ENCODE measurements at regions not wholly inside any gene's neighbourhood (a gene's known extent, or its start where the extent isn't known, plus 50 kb on each side); places are given as distances from the start of the nearest gene placed in this dataset.

DNA sequence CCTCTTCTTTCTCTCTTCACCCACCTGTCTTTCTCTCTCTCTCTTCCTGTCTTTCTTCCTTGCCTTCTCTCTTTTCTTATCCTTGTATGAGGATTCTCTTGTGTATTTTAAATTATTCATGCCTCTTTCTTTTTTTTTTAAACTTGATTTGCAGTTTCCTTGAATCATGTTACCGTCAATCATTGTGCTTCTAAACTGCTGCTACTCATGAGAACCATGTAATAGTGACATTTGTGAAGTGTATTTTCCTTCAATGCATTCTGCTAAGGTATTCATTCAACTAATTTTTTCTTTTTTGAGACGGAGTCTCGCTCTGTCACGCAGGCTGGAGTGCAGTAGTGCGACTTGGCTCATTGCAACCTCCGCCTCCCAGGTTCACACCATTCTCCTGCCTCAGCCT lies 539.1 kb upstream of the BRINP3 start:
- FAIRE-seq = no peak

DNA sequence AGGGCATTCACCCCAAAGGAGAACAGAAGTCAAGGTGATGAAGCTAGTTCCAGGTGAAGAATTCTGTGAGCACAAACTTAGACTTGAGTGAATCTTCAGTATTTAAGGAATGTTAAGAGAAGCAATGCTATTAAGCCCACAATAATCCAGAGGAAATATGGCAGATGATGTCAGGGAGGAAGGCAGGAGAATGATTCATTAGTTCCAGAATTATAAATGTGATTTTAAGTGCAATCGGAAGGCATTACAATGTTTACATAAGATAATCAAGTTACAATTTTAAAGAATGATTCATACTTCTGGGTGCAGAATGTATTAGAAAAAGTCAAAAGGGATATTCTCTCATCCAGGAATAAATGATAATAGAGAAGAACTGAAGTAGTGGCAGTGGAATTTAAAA lies 545.2 kb upstream of the BRINP3 start:
- POLR2A ChIA-PET = no interaction called here
- ATAC-seq (no peak), DNase-seq (ENCODE audit: low spot score) (no peak), FAIRE-seq (no peak)
- no peak overlapping the region for H3K4me2 ChIP-seq (ENCODE audit: low read depth, low read length)
- H3K4me1 ChIP-seq (ENCODE audit: insufficient read depth, low read length) = no peaks in the 10 kb centered on the region
- no peak overlapping the region for H2AFZ ChIP-seq (ENCODE audit: low read length)
- no peaks in the 10 kb centered on the region for H3K27me3 ChIP-seq (ENCODE audit: control insufficient read depth in 1 of 2, insufficient read depth in 2 of 2, low read length in 2 of 2)
- H4K20me1 ChIP-seq (ENCODE audit: insufficient read depth, low read length) = no peaks in the 10 kb centered on the region
- no peak overlapping the region for H3K27ac ChIP-seq (ENCODE audit: extremely low read length, insufficient read depth, low read length)
- no peaks in the 10 kb centered on the region for H3K9me3 ChIP-seq (ENCODE audit: low read length)
- CTCF ChIA-PET (ENCODE audit: low intra/inter-chr PET ratio, low total read pairs) = no interaction called here
- intact Hi-C loops (cut with micrococcal nuclease; ENCODE audit: unreplicated experiment) = no loop called here
- no peak overlapping the region for H3K9ac ChIP-seq (ENCODE audit: insufficient read depth, low read depth, low read length)
- no TSS peak for BruUV-seq (replicated peaks)
- in situ Hi-C loops (cut with HindIII; ENCODE audit: extremely low pct_ligation_motif_present, low pct_unique_long_range_greater_than_20kb) = no loop called here
- TF ChIP-seq ZNF354B (CRISPR knock-in tag; IDR thresholded peaks at IDR 0.05) (no peak), ZNF746 (CRISPR knock-in tag; IDR thresholded peaks at IDR 0.05) (no peak)
- 96% methylated on average over 1 of the region's 1 CpG for WGBS (ENCODE audit: low lambda C conversion rate)
- H3K36me3 ChIP-seq (replicated peaks in 1 of 2; ENCODE audit: control insufficient read depth in 1 of 2, insufficient read depth in 2 of 2, low read length in 2 of 2) = no peaks in the 10 kb centered on the region
- H3K4me3 ChIP-seq (replicated peaks in 1 of 3; ENCODE audit: insufficient read depth in 1 of 3, low read depth in 2 of 3, low read length in 3 of 3) = no peak overlapping the region
- H3K79me2 ChIP-seq (ENCODE audit: insufficient read depth, low read length) = no peaks in the 10 kb centered on the region

More for the DNA sequence above, 539.1 kb upstream of the BRINP3 start:
- no peak overlapping the region for H3K27ac ChIP-seq (ENCODE audit: extremely low read length, insufficient read depth, low read length)
- H3K4me3 ChIP-seq (replicated peaks in 1 of 3; ENCODE audit: insufficient read depth in 1 of 3, low read depth in 2 of 3, low read length in 3 of 3) = no peak overlapping the region
- H3K36me3 ChIP-seq (replicated peaks in 1 of 2; ENCODE audit: control insufficient read depth in 1 of 2, insufficient read depth in 2 of 2, low read length in 2 of 2) = no peaks in the 10 kb centered on the region
- no peak for TF ChIP-seq ATRX (CRISPR knock-in tag; IDR thresholded peaks at IDR 0.05; ENCODE audit: borderline replicate concordance)
- TF ChIP-seq, protein P1, sequence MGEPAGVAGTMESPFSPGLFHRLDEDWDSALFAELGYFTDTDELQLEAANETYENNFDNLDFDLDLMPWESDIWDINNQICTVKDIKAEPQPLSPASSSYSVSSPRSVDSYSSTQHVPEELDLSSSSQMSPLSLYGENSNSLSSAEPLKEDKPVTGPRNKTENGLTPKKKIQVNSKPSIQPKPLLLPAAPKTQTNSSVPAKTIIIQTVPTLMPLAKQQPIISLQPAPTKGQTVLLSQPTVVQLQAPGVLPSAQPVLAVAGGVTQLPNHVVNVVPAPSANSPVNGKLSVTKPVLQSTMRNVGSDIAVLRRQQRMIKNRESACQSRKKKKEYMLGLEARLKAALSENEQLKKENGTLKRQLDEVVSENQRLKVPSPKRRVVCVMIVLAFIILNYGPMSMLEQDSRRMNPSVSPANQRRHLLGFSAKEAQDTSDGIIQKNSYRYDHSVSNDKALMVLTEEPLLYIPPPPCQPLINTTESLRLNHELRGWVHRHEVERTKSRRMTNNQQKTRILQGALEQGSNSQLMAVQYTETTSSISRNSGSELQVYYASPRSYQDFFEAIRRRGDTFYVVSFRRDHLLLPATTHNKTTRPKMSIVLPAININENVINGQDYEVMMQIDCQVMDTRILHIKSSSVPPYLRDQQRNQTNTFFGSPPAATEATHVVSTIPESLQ (CRISPR knock-in tag; conservative IDR thresholded peaks at IDR 0.05) = no peak
- no peak for TF ChIP-seq FOXK2 (IDR thresholded peaks at IDR 0.05)
- no peak for TF ChIP-seq TCF7L2 (IDR thresholded peaks at IDR 0.05; ENCODE audit: low read depth, low read length)
- TF ChIP-seq CHD4 (IDR thresholded peaks at IDR 0.05; ENCODE audit: borderline replicate concordance, low read length) = no peak
- no peak for TF ChIP-seq TBP (CRISPR knock-in tag; IDR thresholded peaks at IDR 0.05)
- TF ChIP-seq NFYB (CRISPR knock-in tag; IDR thresholded peaks at IDR 0.05) = no peak
- TF ChIP-seq ZMAT3 (CRISPR knock-in tag; conservative IDR thresholded peaks at IDR 0.05) = no peak
- no peak for TF ChIP-seq ZFP1 (CRISPR knock-in tag; IDR thresholded peaks at IDR 0.05)
- TF ChIP-seq HMG20A (CRISPR knock-in tag; IDR thresholded peaks at IDR 0.05; ENCODE audit: borderline replicate concordance) = no peak
- H3K9ac ChIP-seq (ENCODE audit: insufficient read depth, low read depth, low read length) = no peak overlapping the region
- BruUV-seq (replicated peaks) = no TSS peak
- no peaks in the 10 kb centered on the region for H3K27me3 ChIP-seq (ENCODE audit: control insufficient read depth in 1 of 2, insufficient read depth in 2 of 2, low read length in 2 of 2)
- in situ Hi-C loops (cut with HindIII; ENCODE audit: extremely low pct_ligation_motif_present, low pct_unique_long_range_greater_than_20kb) (no loop called here), intact Hi-C loops (cut with micrococcal nuclease; ENCODE audit: unreplicated experiment) (no loop called here)
- no peaks in the 10 kb centered on the region for H3K79me2 ChIP-seq (ENCODE audit: insufficient read depth, low read length)
- H2AFZ ChIP-seq (ENCODE audit: low read length) = no peak overlapping the region
- no peaks in the 10 kb centered on the region for H3K4me1 ChIP-seq (ENCODE audit: insufficient read depth, low read length)
- no peak for ATAC-seq
- no peaks in the 10 kb centered on the region for H4K20me1 ChIP-seq (ENCODE audit: insufficient read depth, low read length)
- ChIA-PET CTCF (ENCODE audit: low intra/inter-chr PET ratio, low total read pairs) (no interaction called here), POLR2A (no interaction called here)
- DNase-seq (ENCODE audit: low spot score) = no peak
- H3K9me3 ChIP-seq (ENCODE audit: low read length) = no peaks in the 10 kb centered on the region
- WGBS (ENCODE audit: low lambda C conversion rate) = 12% methylated on average over 6 of the region's 6 CpGs
- H3K4me2 ChIP-seq (ENCODE audit: low read depth, low read length) = no peak overlapping the region

Data from HepG2 (cell line).